HG02870 (cell line): ENCODE measurements at regions not wholly inside any gene's neighbourhood (a gene's known extent, or its start where the extent isn't known, plus 50 kb on each side); places are given as distances from the start of the nearest gene placed in this dataset.
"Not testable (repeated sequence)": the region's sequence is repeated elsewhere in the genome, so short reads cannot be mapped to it uniquely, and the experiment has no call there.

ENCODE experiments used
- ATAC-seq: cut with Tn5 transposase; IDR thresholded peaks from one replicate; pipeline ENCODE4 v1.9.1; 2021; ENCODE audit warnings: mild to moderate bottlenecking, moderate library complexity; ENCODE audit not compliant: unreplicated experiment

DNA sequence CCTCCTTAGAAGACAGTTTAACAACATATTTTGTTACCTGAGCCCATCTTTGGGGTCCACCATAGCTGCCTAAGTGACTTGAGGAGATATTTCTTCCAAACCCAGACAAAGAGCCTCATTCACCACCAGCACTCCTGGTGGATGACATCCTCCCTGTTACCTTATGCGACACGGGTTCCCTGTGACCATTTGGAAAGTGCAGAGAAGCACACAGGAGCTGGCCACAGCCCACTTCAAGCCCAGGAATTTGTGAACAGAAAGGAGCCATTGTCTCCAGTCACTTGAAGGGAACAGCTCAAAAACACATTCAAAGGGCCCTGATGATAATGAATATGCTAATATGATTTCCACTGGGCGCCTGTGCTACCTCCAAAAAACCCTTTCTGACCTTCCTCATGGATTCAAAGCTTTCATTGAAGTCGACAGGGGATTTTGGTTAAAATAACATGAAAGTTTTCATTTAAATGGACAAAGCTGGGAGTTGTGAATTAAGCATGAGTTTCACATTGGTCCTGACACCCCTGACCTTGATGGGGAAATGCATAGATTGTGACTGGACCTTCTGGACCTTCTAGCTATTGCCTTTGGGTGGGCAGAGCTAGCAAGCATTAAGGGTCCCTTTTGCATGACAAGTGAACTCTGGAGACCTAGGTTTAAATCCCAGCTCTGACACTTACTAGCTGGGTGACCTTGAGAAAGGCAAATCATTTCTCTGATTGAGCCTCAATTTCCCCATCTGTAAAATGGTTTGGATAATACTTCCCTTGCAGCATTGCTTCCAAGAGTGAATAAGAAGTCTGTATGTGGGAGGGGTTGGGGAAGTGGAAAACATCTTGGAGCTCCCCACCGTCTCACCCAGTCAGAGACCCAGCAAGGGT lies 83.3 kb upstream of the SIRPA start:
- ATAC-seq, result no peak

DNA sequence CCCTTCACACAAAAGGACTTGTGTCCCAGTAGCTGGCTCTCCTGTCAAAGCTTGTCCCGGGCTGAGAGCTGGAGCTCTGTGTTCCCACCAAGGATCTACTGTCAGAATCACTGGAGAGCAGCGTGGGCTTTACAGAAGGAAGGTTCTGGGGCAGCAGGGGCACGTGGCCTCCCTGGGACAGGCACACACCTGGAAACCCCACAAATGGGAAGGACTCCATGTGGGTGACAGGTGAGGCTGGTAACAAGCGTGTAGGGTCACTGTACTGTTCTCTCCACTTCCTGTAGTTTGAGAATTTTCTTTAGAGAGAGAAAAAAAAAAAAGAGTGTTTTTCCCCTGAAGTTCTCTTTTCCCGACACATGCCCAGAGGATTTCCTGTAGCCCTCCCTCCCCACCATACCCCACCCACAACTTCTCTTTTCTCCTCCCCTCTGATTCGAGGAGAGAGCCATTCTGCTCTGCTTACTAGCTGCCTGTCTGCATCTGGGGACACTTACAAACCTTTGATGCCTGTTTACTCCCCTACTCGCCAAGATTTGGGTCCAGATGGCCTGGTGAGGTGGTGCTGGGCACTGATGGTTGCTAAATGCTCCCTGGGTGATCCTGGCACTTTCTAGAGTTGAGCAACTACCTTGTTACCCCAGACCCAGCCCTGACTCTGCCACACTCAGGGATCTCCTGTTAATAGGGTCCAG lies 84.1 kb upstream of the SIRPA start:
- no peak for ATAC-seq

DNA sequence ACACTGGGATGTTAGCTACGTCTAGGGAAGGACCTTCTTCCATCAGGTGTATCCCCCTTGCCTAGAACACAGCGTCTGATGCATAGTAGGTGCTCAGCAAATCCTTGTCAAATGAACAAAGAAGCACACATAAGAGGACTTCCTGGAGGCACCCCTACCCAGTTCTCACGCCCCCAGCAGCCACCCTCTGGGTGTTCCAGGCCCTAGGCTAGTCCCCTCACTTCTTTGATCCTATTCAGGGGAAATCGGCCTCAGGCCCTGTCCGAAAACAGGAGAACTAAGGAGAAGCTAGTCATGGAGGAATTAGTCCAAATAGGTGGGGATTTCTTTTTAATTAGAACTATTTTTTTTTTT lies 84.7 kb upstream of the SIRPA start:
- ATAC-seq, result no peak

DNA sequence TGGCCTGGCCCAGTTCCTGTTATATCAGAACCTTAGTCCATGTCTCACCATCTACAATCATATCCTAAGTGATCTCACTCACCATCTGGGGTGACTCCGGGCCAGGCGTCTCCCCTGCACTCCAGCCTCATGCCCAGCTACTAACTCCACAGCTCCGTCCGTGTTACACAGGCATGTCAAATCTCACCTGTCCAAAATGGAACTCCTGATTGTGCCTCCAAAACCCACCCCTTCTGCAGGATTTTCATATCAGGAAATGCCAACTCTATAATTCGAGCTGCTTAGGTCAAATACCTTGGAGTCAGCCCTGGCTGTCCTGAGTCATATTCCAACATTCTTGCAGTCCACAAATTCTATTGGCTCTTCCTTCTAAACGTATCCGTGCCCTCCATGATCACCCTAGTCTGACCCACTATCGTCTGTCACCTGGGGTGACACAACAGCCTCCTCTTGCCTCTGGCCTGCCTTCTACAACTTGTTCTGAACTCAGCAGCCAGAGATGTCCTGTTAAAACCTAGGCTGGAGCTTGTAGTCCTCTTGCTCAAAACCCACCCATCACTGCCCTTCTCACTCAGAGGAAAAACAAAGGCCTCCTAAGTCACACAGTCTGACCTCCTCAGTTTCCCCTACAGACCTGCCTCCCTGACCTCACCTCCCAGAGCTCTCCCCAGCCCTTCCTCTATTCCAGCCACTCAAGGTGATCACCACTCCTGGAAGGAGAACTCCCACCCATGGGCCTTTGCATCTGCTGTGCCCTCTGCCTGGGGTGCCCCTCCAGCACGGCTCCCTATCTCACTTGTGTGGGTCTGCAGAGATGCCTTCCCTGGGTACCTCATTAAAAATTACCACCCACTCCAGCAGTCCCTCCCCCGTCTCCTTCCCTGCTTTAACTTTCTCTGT lies 85.3 kb upstream of the SIRPA start:
- no peak for ATAC-seq

DNA sequence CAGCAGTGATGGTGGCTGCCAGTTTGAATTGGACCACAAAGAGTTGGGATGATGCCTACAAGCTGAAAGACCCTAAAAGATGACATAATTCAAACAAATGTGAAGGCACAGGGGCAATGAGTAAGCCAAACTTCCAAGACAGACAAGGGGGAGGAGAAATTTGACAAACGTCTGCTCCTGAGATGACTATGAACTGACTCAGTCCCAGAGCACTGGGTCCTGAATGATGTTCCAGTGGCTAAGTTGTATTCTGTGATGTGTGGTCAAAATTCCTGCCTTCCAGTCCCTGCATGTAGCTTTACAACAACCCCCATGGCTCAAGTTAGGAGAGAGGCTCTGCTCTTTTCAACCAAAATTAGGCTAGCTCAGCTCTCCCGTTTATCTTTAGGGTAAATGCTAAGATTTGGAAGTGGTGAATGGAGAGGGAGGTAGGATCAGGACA lies 86.1 kb upstream of the SIRPA start:
- ATAC-seq, result no peak

DNA sequence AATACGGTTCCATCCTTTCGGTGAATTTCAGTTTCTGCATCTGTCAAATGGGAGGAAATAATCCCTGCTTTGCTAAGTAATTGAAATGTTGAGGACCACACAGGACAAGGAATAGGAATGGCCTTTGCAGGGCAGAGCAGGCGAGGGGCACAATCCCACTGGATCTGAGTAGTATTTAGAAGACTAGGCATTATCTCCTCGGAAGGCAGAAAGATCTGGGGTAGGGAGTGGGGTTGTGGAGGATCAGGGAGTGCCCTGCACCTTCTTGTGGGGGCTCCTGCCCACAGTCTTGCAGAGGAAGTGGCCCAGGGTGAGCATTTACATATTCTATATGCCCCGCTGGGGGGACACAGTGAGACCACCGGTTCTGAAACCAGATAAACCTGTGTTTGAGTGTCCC lies 87.1 kb upstream of the SIRPA start:
- ATAC-seq, result no peak

DNA sequence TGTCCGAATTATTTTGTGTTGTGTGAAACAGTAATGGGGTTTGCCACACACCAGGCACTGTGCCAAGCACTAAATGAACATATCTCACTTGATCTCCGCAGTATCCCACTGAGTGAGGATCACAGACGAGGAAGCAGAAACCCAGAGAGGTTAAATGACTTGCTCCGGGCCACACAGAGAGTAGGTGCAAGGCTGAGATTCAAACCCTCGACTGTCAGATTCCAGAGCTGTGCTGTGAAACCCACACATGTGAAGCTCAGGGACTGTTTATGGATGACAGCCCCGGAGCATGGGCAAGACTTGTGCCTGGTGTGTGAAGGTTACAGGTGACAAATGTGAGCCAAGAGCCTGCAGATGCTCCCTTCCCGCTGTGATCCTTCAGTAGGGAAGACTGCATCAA lies 87.8 kb upstream of the SIRPA start:
- ATAC-seq, result no peak

DNA sequence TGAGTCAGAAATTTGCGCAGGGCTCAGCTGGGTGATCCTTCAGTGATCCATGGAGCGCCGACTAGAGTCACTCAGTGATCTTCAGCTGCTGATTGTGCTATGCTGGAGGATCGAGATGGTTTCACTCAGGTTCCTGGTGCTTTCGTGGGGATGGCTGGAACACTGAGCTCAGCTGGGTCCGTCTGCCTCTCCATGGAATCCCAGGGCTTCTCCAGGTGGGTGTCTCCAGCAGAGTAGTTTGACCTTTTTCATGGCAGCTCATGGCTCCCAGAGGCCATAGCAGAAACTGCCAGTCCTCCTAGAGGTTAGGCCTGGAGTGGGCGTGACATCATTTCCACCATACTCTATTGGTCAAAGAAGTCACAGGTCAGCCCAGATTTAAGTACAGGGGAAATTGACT lies 88.8 kb upstream of the SIRPA start:
- no peak for ATAC-seq

DNA sequence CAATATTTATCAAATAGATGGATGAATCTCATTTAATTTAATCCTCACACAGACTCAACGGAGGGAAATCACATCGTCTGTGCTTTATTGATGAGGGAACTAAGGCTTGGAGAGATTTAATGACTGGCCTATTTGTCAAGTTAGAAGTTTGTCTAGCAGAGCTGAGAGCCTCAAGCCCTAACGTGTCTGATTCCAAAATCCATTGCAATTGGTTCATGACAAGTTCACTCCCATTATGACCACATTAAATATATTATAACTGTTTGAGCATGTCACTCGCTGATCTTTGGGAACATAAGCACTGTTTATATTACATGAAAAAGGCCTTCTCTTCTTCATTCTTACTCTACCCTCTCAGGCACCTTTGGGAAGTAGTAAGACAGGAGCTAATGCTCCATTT lies 89.4 kb upstream of the SIRPA start:
- no peak for ATAC-seq

DNA sequence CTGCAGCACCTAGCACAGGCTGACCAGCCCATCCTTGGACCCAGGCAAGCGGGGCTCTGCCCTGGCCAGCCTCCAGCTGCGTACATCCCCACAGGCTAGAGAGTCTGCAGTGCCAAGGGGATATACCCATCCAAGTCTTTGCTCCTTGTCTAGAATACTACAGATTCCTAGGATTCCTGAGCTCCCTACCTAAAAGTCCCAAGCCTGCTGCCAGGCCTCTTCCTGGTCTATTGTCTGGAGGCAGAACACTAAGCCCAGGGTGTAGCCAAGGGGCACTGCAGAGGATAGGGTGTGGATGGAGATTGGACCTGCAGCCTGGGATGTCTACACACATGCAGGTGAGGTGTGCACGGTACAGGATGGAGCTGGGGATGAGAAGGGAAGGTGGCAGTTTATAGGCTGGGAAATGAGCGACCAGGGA lies 90.0 kb upstream of the SIRPA start:
- ATAC-seq, result no peak

DNA sequence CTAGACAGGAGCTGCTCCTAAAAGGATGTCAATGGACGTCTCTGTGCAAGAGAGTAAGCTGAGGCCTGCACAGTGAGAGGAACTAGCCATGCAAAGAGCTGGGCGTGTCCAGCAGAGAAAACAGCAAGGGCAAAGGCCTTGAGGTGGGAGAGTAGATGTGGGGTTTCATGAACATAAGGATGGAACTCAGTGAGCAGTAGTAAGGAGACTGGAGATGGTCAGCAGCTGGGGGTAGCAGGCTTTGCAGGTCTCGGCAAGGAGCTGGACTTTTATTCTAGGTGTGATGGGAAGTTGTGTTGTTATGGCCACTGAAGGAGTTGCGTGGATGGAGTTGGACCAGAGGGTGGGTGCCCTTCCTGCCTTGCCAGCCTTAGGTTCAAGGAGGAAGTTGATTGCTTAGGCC lies 90.7 kb upstream of the SIRPA start:
- ATAC-seq, result no peak

DNA sequence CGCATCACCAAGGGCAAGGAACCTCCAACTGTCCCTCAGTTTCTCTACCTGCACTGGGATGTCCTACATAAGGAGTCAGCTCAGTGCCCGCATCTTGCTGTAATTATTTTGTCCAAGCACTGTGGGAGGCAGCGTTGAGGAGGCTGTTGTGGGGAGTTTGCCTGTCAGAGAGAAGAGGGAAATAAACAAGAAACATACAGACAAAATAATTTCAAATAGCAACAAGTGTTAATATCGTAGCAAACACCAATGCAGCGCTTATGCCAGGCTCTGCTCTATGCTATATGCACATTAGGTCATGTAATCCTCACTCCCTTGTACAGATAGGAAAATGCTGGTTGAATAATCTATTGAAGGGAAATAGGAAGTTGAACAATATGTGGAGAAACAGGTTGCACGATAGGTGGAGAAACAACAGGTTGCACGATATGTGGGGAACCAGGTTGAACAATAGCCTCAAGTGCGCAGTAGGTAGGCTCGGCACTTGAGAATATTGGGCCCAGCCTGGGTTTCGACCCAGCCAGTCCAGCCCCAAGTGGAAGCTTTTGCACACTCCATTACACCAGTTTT lies 91.2 kb upstream of the SIRPA start:
- no peak for ATAC-seq

DNA sequence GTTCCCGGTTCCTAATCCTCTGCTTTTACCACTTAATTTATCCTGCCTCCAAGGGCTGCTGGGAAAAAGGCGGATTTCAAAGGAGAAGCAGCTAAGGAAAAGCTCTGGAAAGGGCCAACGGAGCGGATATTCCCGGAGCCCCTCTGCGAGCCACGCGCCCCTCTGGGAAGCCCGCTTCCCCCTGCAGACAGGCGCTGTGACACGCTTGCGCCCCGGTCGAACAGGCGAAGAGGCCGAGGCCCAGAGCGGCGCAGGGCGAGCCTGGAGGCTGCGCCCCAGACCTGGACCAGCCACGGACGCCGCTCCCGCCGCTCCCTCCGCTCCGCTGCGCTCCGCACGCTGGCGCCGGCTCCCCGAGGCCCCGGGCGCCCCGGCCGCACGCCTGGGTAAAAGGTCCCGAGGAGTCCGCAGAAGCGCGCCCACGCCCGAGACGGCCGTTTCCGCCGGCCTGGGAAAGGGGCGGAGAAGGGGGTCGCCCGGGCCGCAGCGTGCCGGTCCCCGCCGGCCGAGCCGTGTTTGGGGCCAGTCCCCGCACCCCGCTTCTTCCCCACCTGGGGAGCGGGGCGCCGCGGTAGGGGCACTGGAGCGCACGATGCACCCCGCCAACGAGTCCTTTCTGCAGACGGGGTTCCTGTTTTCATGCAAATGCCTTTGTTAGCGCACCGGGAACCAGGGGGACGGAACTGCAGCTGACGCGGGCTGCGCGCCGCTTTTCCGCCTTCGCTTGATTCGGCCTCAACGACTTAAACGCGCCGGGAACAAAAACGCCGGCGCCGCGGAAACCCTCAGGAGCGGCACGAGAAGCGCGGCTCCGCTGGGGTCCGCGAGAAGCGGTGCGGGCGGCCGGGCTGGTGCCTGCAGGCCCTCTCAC lies 91.9 kb upstream of the SIRPA start:
- no peak for ATAC-seq

DNA sequence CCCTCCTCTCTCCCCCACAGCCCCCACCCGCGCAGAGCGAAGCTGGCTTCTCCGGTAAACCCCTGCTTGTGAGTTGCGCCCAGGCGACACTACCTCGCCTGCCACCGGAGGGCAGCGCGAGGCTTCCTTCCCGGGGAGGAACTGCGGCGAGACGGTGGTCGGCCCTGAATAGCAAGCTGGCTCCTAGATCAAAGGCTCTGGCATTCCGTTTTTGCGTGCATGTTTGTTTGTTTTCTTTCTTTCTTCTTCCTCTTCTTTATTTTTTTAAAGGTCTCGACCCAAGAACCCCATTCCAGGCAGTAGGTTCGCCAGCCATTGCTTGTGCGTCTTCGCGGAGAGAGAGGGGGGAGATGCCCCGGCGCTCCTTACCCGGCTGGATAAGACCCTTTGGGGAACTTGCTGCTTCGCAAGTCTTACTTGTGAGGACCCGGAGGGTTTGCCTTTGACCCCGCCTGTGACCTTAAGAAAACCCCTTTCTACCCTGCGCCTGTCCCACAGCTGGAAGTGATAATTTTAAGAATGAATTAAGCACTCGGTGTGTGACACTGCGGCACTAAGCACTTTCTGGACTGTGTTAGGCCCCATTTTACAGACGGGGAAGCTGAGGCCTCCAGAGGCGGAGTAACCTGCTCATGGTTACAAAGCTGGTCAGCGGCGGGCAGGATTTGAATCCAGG lies 92.7 kb upstream of the SIRPA start:
- no peak for ATAC-seq

DNA sequence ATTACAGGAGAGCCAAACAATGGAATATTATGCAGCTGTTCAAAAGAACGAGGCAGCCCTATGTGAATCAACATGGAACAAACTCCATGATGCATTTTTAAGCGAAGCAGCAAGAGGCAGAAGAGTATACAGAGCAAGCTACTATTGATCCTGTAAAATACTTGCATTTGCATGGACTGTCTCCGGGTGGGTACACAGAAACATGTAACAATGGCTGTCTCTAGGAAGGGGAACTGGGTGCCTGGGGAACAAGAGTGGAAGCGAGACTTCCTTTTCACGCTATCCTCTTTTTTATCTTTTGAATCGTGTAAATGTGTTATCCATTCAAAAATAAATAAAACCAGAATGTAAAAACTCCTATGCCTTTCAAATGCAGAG lies 93.3 kb upstream of the SIRPA start:
- ATAC-seq, result no peak

DNA sequence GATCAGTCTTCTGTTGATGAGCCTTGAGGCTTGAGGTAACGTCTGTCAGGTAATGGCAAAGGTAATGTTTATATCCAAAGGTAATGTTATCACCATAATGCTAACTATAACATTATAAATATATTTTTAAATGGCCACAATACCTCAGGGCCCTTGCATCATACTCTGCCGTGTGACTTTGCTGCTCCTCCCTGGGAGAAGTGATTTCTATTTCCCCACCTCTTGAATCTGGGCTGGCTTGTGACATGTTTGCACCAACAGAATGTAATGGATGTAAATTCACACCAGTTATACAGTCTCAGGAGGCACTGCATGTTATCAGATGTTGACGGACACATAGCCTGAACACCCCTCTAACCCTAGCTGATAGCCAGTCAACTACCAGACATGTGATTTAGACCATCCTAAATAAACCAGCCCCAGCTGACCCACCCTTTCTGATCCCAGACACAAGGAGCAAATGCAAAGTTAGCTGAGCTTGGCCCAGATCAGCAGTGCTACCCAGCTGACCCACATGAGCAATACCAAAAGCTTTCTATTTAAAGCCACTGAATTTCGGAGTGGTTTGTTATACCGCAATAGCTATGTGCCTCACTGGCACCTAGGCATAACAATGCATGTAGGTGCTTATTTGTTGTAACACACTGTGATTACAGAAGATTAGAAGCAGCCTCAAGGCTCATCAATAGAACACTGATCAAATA lies 93.8 kb upstream of the SIRPA start:
- no peak for ATAC-seq

DNA sequence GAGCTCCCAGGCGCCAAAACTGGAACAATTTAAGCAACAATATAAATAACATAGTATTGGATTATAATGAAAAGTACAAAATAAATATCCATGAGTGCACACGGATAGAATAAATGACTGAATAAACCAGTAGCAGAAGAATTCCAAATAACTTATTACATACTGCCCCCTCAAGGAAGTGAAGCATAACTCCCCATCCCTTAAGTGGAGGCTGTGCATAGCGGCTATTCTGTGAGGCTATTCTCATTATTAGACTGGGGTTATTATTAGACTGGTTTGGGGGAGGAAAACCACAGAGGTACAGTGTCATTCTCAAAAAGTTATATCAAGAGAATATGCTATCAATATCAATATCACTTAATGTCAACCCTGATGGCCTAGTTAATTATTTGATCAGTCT lies 94.4 kb upstream of the SIRPA start:
- no peak for ATAC-seq

DNA sequence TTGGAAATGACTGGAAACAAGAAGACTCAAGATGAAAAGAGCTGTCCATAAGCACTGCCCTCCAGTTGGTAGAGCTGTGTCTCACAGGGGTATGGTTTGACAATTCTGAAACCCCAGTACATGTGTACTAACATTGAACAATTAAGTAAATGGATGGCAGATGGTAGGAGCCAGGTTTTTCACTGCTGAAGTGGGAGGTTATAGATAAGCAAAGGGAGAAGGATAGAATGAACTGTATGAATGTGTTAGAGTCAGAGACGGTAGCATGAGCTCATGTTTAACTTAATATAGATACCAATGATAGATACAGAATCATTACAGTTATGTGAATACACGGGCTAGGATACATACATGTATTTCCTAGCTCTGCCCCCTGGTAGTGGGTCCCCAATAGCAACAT lies 95.0 kb upstream of the SIRPA start:
- no peak for ATAC-seq

DNA sequence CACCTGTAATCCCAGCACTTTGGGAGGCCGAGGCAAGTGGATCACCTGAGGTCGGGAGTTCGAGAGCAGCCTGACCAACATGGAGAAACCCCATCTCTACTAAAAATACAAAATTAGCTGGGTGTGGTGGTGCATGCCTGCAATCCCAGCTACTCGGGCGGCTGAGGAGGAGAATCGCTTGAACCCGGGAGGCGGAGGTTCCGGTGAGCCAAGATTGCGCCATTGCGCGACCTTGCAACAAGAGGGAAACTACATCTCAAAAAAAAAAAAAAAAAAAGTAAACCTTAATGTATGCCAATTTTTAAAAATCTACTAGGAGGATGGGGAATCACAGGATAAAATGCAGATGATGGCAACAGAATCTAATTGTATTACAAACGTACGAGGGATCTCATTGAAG lies 95.5 kb upstream of the SIRPA start:
- ATAC-seq, result not testable (repeated sequence)
